KMS-11 (cell line): ENCODE measurements at regions not wholly inside any gene's neighbourhood (a gene's known extent, or its start where the extent isn't known, plus 50 kb on each side); places are given as distances from the start of the nearest gene placed in this dataset.

ENCODE experiments used
- H2AFZ ChIP-seq: fragments of 200-600 bp; sonication (generic); 2 replicates; pipeline ENCODE4 v1.6.1; 2016; ENCODE audit warnings: antibody characterized with exemption, mixed run types, low read depth
- H3K27ac ChIP-seq: fragments of 200-600 bp; sonication (generic); 2 replicates; pipeline ENCODE4 v1.6.1; 2016; ENCODE audit warnings: mild to moderate bottlenecking, mixed run types
- H3K27me3 ChIP-seq: fragments of 200-600 bp; sonication (generic); 2 replicates; pipeline ENCODE4 v1.6.1; 2017; ENCODE audit warnings: mild to moderate bottlenecking, low read depth, mixed run types, moderate library complexity; ENCODE audit not compliant: insufficient read depth
- H3K36me3 ChIP-seq: fragments of 200-600 bp; sonication (generic); 2 replicates; pipeline ENCODE4 v1.6.1; 2017; ENCODE audit warnings: mild to moderate bottlenecking, mixed run types; ENCODE audit not compliant: insufficient read depth
- H3K4me1 ChIP-seq: fragments of 200-600 bp; sonication (generic); 2 replicates; pipeline ENCODE4 v1.6.1; 2016; ENCODE audit warnings: mild to moderate bottlenecking, low read depth, mixed run types; ENCODE audit not compliant: poor library complexity, severe bottlenecking
- H3K4me2 ChIP-seq: fragments of 200-600 bp; sonication (generic); 2 replicates; pipeline ENCODE4 v1.7.0; 2016; ENCODE audit warnings: mild to moderate bottlenecking, mixed run types
- H3K4me3 ChIP-seq: fragments of 200-600 bp; sonication (generic); IDR thresholded peaks from 2 replicates; pipeline ENCODE4 v1.6.1; 2017; ENCODE audit warnings: low read depth, low read length, mixed read lengths; ENCODE audit not compliant: insufficient read depth
- H3K79me2 ChIP-seq: fragments of 200-600 bp; sonication (generic); 2 replicates; pipeline ENCODE4 v1.6.1; 2016; ENCODE audit warnings: low read depth, mixed run types; ENCODE audit not compliant: insufficient read depth
- H3K9ac ChIP-seq: fragments of 200-600 bp; sonication (generic); 2 replicates; pipeline ENCODE4 v1.6.1; 2016; ENCODE audit warnings: mild to moderate bottlenecking, mixed run types
- H4K20me1 ChIP-seq: fragments of 200-600 bp; sonication (generic); 2 replicates; pipeline ENCODE4 v1.6.1; 2016; ENCODE audit warnings: mild to moderate bottlenecking, mixed run types; ENCODE audit not compliant: insufficient read depth
- CTCF ChIP-seq: fragments of 200-600 bp; sonication (generic); conservative IDR thresholded peaks from 2 replicates; pipeline ENCODE4 v1.6.1; 2017; ENCODE audit warnings: low read depth, mild to moderate bottlenecking, antibody characterized with exemption, low read length, moderate library complexity, mixed read lengths

GRCh38 chr13:90623318-90624011 lies 724.0 kb upstream of the MIR17HG start:
- H3K79me2 ChIP-seq = no peaks in the 10 kb centered on the region
- H3K4me3 ChIP-seq = no peak overlapping the region
- H3K4me1 ChIP-seq = no peaks in the 10 kb centered on the region
- no peaks in the 10 kb centered on the region for H4K20me1 ChIP-seq
- no peak overlapping the region for H3K27ac ChIP-seq
- H3K27me3 ChIP-seq = no peaks in the 10 kb centered on the region
- H3K9ac ChIP-seq = no peak overlapping the region
- no peak overlapping the region for H3K4me2 ChIP-seq
- H2AFZ ChIP-seq = no peak overlapping the region
- H3K36me3 ChIP-seq = no peaks in the 10 kb centered on the region
- TF ChIP-seq CTCF = no peak

- Histone ChIP-seq H3K4me2 (no peak overlapping the region), H3K9ac (no peak overlapping the region), H3K79me2 (no peaks in the 10 kb centered on the region), H3K27me3 (no peaks in the 10 kb centered on the region), H4K20me1 (no peaks in the 10 kb centered on the region), H3K4me3 (no peak overlapping the region), H3K27ac (no peak overlapping the region), H2AFZ (no peak overlapping the region), H3K36me3 (no peaks in the 10 kb centered on the region), H3K4me1 (no peaks in the 10 kb centered on the region)
- no peak for TF ChIP-seq CTCF
Measured at GRCh38 chr13:90627813-90628212, 719.7 kb upstream of the MIR17HG start.

GRCh38 chr13:90628471-90628870 lies 719.0 kb upstream of the MIR17HG start:
- no peaks in the 10 kb centered on the region for H3K79me2 ChIP-seq
- H2AFZ ChIP-seq = no peak overlapping the region
- H3K4me1 ChIP-seq = no peaks in the 10 kb centered on the region
- no peaks in the 10 kb centered on the region for H4K20me1 ChIP-seq
- H3K27me3 ChIP-seq = no peaks in the 10 kb centered on the region
- H3K27ac ChIP-seq = no peak overlapping the region
- H3K9ac ChIP-seq = no peak overlapping the region
- H3K4me3 ChIP-seq = no peak overlapping the region
- no peaks in the 10 kb centered on the region for H3K36me3 ChIP-seq
- H3K4me2 ChIP-seq = no peak overlapping the region
- TF ChIP-seq CTCF = no peak

GRCh38 chr13:90630716-90631115 lies 716.8 kb upstream of the MIR17HG start:
- no peaks in the 10 kb centered on the region for H4K20me1 ChIP-seq
- H3K9ac ChIP-seq = no peak overlapping the region
- no peak overlapping the region for H3K27ac ChIP-seq
- no peak overlapping the region for H3K4me2 ChIP-seq
- no peaks in the 10 kb centered on the region for H3K79me2 ChIP-seq
- no peaks in the 10 kb centered on the region for H3K36me3 ChIP-seq
- no peak for TF ChIP-seq CTCF
- no peaks in the 10 kb centered on the region for H3K27me3 ChIP-seq
- H2AFZ ChIP-seq = no peak overlapping the region
- H3K4me1 ChIP-seq = no peaks in the 10 kb centered on the region
- no peak overlapping the region for H3K4me3 ChIP-seq
